Stimulated activated CD8-positive, alpha-beta memory T cell treated with anti-CD3 and anti-CD28 coated beads, Interleukin-4, amount 100 ng/mL, for 4 hours (primary cell): ENCODE measurements at regions not wholly inside any gene's neighbourhood (a gene's known extent, or its start where the extent isn't known, plus 50 kb on each side); places are given as distances from the start of the nearest gene placed in this dataset.

Experiments
- DNase-seq, 2 donors: peaks; one replicate each; pipeline ENCODE4 v3.0.0-alpha.2; 2020; ENCODE audit warnings: low read depth in 2 of 2, low spot score in 1 of 2

DNA sequence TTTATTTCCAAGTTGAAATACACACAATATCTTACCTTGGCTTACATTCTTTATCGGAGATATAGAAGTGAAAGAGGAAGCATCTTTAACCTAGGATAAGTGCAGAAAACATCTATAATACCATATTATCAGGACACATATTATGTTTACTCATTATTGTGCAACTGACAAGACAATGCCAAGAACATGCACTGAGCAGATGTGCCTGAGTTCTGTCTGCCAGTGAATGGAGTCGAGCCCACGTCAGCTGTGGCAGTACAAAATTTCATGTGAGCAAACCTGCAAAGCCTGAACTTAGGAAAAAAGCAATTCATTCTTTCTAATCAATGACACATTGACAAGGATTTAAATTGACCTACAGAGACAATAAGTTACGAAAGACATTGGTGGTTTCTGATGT lies 154.4 kb downstream of the AXIN2 start:
- no peak for DNase-seq

DNA sequence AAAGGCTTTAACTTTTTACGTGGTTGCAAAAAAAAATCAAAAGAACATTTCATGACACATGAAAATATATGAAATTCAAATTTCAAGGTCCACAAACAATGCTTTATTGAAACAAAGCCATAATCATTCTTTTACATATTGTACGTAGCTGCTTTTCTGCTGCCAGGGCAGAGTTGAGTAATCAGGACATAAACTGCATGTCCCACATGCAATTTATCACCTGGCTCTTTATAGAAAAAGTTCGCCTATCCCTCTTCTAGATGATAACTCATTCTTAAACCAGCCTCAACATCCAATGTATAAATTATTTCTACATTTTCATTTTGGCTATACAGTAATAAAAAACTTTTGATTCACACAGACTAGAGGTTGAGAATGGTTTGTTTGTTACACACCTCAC lies 154.9 kb downstream of the AXIN2 start:
- no peak for DNase-seq

DNA sequence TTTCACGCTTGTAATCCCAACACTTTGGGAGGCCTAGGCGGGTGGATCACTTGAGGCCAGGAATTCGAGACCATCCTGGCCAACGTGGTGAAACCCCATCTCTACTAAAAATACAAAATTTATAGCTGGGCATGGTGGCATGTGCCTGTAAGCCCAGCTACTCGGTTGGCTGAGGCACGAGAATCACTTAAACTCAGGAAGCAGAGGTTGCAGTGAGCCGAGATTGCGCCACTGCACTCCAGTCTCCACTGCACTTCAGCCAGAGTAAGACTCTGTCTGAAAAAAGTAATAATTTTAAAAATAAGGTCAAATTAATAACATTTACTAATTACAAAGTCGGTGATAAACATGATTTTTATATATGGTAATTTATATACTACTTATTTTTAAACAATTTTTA lies 155.9 kb downstream of the AXIN2 start:
- DNase-seq: no peak

DNA sequence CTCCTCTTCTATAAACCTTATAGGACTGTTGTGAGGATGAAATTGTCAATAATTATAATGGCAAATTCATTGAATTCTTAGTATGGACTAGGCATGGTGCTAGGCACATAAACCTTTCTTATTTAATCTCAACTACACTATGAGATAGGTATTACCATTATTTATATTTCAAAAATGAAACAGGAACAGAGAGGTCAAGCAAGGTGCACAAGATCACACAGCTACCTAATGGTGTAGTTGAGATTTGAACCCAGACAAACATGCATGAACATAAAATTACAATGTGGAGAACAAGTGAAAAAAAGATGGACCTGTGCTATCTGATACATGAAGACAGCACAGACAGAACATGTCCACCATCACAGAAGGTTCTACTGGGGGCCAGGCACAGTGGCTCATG lies 156.7 kb downstream of the AXIN2 start:
- no peak for DNase-seq

DNA sequence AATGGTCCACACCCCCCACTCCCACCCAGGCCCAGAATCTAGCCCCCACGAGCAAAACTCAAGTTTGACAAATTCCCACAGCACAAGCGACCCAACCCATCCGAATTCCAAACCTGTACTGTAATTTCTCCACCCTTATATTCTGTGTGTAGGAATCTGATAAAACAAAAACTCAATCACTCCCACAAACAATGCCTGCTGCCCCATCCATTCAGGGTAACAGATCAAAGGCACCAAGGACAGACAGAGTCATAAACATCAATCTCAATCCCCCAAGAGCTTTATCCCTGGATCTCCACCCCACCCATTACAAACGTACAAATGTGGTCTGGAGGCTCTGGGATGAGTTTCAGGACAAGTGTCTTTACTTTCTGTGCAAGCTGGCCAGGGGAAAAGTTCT lies 157.8 kb downstream of the AXIN2 start:
- no peak for DNase-seq

DNA sequence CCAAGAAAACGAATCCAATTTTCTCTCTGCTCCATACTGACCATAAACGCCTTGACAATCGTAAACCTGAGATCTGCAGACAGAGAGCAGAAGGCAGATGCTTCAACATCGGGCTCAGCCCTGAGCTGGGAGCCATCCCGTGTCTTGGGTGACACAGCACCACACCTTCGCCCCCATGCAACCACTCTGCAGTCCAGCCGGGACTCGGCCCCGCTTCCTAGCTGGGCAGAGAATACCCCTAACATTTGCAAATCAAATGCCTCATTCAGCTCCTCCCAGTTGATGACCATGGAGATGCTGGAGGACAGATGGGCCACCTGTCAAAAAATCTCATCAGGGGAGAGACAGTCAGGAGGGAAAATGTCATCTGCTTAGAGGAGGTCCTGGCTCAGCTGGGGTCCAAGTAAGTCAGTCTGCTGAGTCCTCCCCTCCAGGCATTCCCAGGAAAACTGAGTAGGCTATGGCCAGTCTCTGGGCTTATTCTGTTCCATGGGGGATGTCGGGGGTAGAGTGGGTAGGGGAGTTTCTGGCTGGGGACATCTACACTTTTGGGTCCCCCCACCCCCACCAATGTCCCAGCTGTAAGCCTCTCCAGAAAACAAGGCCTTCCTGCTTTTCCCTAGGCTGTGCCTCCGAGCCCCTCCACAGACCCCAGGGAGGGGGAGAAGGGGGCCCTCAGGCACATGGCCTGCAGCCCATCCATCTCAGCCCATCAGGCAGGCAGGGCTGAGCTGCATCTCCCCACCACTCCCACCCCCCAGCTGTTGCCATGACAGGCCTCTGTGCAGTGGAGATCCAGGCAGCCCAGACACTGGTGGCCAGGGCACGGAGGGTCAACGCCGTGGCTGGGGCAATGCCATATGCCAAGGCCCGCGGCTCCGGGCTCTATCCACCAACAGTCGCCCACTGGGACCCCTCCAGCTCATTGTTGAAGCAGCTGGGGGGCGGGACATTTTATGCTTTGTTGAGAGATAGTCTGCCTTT lies 158.6 kb downstream of the AXIN2 start:
- no peak for DNase-seq

DNA sequence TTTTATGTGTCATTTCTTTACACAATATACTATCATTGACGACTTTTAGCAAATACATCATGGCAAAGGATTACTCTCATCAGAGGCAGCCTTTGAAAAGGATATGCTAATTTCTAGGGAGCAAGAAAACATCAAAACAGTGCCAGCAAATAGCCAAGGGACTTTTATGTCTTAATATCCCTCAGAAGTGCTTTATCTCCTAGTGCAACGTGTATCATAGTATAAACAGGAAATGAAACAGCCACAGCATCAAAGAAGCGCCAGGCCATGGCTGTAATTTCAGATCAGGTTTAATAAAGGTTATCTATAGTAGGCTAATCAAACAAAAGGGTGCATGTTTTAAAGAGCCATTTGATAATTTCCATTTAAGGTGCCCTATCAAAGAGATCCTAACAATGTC lies 159.9 kb downstream of the AXIN2 start:
- DNase-seq: no peak

DNA sequence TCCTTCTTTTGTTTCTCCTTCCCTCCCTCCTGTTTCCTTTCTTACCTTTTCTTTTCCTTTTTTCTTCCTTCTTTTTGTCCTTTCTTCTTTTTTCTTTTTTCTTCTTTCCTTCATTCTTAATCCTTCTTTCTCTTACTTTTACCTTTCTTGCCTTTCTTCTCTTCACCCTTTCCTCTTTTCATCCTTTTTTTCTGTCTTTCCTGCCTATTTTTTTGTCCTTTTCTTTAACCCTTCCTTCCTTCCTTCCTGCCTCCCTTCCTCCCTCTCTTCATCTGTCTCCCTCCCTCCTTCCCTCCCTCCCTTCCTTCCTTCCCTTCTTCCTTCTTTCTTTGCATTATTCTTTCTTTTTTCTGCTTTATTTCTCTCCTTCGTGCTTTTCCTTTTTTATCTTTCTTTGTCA lies 160.7 kb downstream of the AXIN2 start:
- DNase-seq: no peak

DNA sequence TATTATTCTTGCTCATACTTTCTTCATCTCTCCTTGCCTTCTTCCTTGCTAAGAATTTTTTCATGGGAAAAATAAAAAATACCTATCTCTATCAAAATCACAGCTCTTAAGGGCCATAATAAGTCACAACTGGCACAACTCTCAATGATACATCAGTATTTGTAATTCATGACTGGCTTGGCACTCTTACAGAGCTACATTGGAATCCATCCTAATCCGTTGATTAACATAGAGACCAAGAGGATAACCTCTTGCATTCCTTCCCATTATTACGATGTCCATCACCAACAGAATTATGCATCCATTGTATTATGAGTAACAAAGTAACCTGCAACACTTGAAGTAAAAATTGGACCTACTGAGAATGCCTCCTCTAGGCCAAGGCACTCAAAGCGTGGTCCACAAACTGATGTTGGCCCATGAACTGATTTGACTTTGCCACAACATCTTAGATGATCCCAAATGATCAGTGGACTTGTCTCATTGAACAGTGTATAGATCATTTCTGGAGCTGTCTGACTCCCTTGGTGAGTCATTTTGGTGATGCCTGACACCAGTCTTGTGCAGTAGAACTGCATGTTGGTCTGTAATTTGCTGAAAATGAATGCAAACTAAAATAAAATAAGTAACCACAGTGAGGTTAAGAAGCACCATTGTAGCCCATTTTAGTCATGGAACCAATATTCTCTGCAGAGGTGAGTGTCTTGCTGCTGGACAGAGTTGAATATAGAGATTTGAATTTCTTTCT lies 163.2 kb downstream of the AXIN2 start:
- DNase-seq: no peak

DNA sequence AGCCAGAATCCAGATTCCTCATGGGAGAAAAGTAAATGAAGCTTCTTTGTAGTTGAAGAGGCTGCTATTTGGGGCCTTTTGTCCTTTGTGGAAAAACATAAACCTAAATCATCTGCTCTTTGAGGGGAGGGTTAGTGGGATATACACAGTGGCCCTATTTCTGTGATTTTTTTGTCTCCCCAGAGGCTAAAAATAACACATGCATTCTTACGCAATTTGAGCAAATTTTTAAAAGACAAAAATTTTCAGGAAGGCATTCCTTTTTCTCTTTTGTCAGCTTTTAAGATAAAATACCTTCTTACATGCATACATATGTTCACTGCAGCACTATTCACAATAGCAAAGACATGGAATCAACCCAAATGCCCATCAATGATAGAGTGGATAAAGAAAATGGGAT lies 165.5 kb downstream of the AXIN2 start:
- no peak for DNase-seq

DNA sequence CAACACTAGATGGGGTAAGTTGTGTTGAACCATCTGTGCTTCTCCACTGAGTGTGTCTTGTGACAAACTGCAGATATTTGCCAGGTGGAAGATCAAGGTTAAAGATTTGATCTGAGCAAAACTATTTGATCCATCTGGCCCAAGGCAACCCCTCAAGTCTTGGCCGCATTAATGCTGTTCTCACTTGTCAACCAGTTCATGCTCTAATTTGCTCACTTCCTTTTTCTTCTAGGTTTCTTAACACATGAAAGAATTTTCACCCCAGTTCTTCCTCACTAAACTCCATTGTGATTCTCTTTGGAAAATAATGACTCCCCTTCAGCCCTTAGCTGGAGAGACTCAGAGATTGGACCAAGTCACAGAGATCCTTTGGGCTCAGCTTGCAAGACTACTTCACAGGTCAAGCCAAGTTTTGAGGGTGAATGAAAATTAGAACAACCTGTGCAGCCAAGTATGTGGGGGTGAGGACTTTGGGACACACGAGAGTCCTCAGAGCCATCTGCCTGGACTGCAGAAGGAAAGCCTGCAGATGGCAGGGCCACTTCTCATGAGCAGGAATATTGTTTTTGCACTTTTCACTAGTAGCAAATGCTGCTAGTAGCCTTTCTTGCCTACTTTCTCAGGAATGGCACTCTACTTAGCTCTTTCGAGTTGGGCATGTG lies 166.5 kb downstream of the AXIN2 start:
- DNase-seq: no peak

DNA sequence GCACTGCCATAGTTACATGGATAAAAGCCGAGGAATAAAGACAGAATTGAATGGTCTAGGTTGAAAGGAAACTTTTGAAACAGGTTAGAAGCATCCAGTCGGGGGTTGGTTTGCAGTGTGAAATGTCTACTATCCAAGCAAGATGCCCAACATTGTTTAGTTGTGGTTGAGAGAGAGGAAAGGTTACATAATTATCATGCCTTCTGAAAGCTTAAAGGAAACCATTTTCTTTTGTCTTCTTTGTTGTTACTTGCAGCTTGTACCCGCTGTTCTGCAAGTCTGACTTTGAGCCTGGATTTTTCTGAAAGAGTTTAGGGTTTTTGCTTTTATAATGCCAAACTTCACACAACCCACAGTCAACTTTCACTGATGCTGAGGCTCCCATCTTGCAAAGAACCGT lies 167.9 kb downstream of the AXIN2 start:
- DNase-seq: no peak

DNA sequence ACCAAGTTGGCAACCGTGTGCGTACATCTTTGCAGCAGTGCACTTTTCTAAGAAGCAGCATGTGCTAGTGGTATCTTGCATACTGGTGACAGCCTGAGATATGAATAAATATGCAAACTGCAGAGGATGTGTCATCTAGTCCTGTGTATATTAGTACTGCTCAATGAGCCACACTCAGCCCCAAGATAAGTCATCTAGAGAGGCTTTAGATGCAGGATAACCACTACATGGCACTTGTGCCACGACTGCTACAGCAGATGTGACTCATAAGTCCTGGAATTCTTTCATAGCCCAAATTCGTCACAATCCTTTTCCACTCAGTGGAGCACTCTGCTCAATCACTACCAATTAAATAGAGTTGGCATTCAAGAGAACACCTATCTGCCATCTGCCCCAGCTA lies 171.5 kb downstream of the AXIN2 start:
- no peak for DNase-seq

DNA sequence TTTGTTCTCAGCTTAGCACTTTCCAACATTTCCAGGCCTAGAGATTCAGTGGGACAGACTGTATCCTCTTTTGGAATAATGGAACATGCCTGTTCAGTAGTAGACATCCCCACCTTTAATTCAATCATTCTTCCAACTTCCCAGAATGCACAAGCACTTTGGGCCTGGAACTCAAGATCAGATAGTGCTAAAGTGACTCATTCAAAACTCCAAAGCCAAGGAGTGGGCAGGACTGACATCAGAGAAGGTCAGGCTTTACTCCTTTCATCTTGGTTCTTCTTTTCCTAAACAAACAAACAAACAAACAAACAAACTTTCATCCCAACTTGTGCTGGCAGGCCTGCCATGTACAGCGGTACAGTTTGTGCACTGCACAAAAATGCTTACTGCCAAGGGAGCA lies 172.0 kb downstream of the AXIN2 start:
- DNase-seq: no peak

DNA sequence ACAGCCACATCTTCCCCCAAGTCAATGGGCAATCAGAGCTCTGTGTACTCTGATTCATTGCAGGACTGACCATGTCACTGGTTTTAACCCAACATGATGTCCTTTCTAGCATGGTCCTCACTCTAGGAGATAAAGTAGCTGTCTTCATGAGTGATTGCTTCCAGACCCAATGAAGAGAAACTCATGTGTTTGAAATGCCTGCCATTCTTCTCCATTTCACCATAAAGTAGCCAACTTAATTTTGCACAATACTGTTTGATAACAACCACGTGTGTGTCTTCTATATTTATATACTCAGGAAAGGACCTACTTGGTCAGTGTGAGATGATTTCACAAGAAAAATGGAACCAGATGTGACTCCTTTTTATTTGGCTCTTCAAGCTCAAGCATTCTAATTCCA lies 172.5 kb downstream of the AXIN2 start:
- no peak for DNase-seq

DNA sequence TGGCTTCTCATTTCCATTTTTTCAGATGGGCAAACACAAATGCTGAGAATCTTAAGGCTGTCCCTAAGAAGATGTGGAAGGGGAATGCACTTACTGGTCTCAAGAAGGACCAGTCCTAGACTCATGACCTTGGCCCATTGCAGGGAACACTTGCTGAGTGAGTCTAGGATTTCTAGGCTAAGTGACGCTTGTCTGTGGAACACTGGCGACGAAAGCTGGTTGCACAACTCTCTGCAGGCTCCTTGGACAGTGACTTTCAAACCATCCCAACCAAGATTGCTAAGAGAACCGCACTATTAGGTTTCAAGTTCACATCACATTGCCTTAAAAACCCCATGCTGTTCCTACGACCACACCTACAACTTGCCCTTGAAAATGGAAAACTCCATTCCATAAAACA lies 174.1 kb downstream of the AXIN2 start:
- no peak for DNase-seq

DNA sequence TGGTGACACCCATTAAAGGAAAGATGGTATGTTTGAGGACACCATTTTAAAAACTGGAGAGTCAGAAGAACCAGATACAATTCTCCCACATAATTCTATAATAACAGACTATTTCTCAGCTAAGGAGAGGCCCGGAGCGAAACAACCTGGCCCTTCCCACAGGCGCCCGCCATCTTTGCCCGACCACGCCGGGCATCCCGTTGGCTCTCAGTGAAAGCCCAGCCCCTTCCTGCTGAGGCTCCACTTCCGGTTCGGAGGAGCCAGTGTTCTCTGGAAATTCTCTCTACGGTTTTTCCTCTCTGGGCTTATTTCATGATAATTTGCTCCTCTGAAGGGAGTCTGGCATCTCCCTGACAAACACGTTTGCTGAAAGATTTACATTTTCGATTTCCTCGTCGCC lies 175.7 kb downstream of the AXIN2 start:
- no peak for DNase-seq

DNA sequence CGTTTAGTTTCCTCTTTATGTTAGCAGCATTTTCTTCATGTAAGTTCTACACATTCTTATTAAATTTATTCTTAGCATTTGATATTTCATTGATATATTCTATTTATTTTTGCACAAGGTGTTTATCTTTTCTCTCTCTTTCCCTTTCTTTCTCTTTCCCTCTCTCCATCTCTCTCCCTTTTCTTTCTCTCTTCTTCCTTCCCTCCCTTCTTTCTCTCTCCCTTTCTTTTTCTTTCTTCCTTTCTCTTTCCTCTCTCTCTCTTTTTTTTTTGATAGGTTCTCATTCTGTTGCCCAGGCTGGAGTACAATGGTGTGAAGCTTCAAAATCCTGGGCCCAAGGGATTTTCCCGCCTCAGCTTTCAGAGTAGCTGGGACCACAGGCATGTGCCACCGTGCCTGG lies 176.4 kb downstream of the AXIN2 start:
- DNase-seq: no peak

DNA sequence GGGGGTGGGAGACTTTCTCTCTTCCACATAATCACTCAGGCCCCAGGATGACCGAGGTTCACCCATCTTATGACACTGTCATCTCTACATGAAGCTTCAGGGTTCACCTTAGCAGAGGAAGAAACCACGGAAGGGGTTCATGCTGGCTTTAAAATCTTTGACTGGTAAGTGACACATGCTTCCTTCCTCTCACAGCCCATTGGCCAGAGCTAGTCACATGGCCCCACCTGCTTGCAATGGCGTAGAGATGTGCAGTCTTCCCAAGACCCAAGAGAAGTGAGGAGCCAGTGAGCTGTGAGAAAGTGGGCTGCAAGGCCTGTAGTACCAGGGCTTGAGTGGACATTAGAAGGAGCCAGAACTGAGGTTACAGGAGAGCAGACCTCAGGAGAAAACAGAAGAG lies 180.3 kb downstream of the AXIN2 start:
- DNase-seq: no peak

DNA sequence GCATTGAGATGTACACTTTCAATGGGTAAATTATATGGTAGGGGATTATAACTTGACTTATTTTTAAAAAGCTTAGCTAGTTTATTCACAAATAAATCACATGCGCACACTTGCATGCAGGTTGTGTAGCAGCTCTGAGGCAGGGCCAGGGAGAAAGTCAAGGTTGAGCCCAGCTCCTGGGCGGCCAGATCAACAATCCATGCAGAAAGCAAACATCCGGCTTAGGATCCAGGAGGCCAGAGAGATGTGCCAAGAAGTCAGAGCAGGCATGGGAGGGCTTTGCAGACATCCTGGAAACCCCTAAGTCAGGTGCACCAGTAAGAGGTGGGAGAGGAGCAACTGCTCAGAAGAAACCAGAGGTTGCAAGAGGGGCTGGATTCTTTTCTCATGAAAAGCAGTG lies 186.5 kb downstream of the AXIN2 start:
- no peak for DNase-seq

DNA sequence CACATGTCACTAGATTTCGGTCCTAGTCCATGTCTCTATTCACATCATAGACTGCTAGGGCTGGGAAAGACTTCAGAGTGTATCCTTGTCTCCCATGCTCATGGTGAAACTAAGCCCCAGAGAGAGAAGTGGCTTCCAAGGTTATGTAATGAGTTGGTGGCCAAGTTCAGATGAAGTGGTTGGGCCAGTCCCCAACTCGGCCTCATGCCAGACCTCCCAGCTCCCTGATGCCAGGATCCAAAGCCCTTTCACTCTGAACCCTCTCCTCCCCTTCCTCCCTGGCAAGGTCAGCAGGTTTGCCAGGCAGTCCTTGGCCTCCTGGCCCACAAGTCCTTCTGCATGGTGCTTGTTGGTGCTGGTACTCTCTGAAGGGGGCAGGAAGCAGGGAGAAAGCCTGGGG lies 189.7 kb downstream of the AXIN2 start:
- DNase-seq: no peak

DNA sequence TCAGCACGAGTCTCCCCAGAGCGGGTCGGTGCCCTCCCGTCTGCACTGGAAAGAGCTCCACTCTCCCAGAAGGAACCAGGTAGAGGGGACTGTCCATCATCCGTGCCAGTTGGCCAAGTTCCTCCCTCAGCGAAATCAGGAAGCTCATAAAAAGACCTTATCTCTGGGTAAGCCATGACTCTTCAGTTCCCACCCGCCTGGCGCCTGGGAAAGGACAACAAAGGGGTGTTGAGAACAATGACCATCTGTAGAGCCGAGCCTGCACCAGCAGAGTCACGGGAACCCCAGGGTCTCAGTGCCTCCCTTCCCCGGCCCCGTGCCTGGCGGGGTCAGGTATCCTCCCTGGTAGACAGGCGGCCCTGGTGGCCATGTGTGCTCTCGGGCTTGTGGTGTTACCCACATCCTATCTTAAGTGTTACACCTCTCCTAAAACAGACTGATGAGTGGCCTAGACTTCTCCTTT lies 190.7 kb downstream of the AXIN2 start:
- DNase-seq: no peak
